ENCODE measurements at regions not wholly inside any gene's neighbourhood (a gene's known extent, or its start where the extent isn't known, plus 50 kb on each side); places are given as distances from the start of the nearest gene placed in this dataset.
A peak's percentile ranks its signal among the peaks of the same experiment; 100 is the strongest.
"Not testable (repeated sequence)": the region's sequence is repeated elsewhere in the genome, so short reads cannot be mapped to it uniquely, and the experiment has no call there.

- DNase-seq: not testable (repeated sequence)
These were observed 56.2 kb downstream of the SPATA31A6 start for GRCh38 chr9:42239445-42240260.

- not testable (repeated sequence) for DNase-seq
These were observed 56.8 kb downstream of the SPATA31A6 start for GRCh38 chr9:42240261-42240579.

- DNase-seq: not testable (repeated sequence)
These were observed 59.8 kb downstream of the SPATA31A6 start for GRCh38 chr9:42243211-42243610.

- not testable (repeated sequence) for DNase-seq
These were observed 60.4 kb downstream of the SPATA31A6 start for GRCh38 chr9:42243822-42244221.

GRCh38 chr9:42268729-42269128, 85.3 kb downstream of the SPATA31A6 start:
- not testable (repeated sequence) for DNase-seq

- not testable (repeated sequence) for DNase-seq
These were observed 85.7 kb downstream of the SPATA31A6 start for GRCh38 chr9:42269171-42269570.

GRCh38 chr9:42273191-42273590, 89.7 kb downstream of the SPATA31A6 start:
- not testable (repeated sequence) for DNase-seq

GRCh38 chr9:42275141-42275540, 91.7 kb downstream of the SPATA31A6 start:
- no peak for DNase-seq

- DNase-seq: not testable (repeated sequence)
These were observed 99.2 kb downstream of the SPATA31A6 start for GRCh38 chr9:42282531-42283178.

- not testable (repeated sequence) for DNase-seq
These were observed 99.7 kb downstream of the SPATA31A6 start for GRCh38 chr9:42283179-42283543.

GRCh38 chr9:42286145-42286845, 102.8 kb downstream of the SPATA31A6 start:
- DNase-seq: not testable (repeated sequence)

- DNase-seq: not testable (repeated sequence)
These were observed 104.8 kb downstream of the SPATA31A6 start for GRCh38 chr9:42288002-42288864.

GRCh38 chr9:42288865-42289229, 105.4 kb downstream of the SPATA31A6 start:
- not testable (repeated sequence) for DNase-seq

- not testable (repeated sequence) for DNase-seq
These were observed 116.7 kb downstream of the SPATA31A6 start for GRCh38 chr9:42300124-42300523.

GRCh38 chr9:42306625-42307024, 123.2 kb downstream of the SPATA31A6 start:
- peak in 1 of 58 donors; percentile 15 for DNase-seq

GRCh38 chr9:42307449-42307848, 124.0 kb downstream of the SPATA31A6 start:
- DNase-seq: not testable (repeated sequence)

GRCh38 chr9:42310972-42311371, 127.5 kb downstream of the SPATA31A6 start:
- not testable (repeated sequence) for DNase-seq

GRCh38 chr9:42316026-42316425, 132.6 kb downstream of the SPATA31A6 start:
- DNase-seq: not testable (repeated sequence)

GRCh38 chr9:42317677-42318076, 134.2 kb downstream of the SPATA31A6 start:
- DNase-seq: not testable (repeated sequence)

GRCh38 chr9:42323084-42323809, 139.8 kb downstream of the SPATA31A6 start:
- DNase-seq: not testable (repeated sequence)

Measured in anterior cingulate cortex (tissue), 58 donors.